ENCODE measurements at regions not wholly inside any gene's neighbourhood (a gene's known extent, or its start where the extent isn't known, plus 50 kb on each side); places are given as distances from the start of the nearest gene placed in this dataset.

DNA sequence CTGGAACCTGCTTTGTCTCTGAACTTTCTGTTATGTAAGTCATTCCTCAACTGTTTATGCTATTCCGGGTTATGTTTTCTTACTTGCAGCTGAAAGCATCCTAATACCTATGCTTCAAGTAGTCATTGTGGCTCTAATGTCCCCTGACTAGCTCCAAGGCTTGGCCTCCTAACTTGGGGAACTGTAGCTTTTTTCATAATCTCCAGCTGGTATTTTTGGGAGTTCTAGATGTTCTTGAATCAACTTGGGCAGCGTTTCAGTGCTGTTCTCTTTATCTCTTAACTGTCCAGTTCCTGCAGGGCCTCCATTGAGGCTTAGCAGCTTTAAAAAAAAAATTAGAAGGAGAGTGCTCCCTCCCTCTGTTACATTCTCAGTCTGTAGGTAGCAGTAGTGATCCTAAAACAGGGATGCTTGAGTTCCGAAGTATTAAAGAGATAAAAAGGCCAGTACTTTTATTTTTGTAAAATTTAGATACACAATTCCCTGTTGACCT is 100.0 kb upstream of the ACTBL2 start:
- no peaks in the 10 kb centered on the region for H3K27me3 ChIP-seq (replicated peaks; ENCODE audit: insufficient read depth)
- H3K4me1 ChIP-seq (replicated peaks), result no peaks in the 10 kb centered on the region
- WGBS, result 83% methylated on average over 3 of the region's 3 CpGs
- intact Hi-C loops (cut with DNase I), result no loop called here
- DNase-seq (ENCODE audit: low spot score), result no peak
- H3K27ac ChIP-seq, result no peak overlapping the region
- no peaks in the 10 kb centered on the region for H3K9me3 ChIP-seq
- H3K4me3 ChIP-seq, result no peak overlapping the region
- H3K36me3 ChIP-seq, result no peaks in the 10 kb centered on the region
- TF ChIP-seq POLR2AphosphoS5 (IDR thresholded peaks at IDR 0.05) (no peak), POLR2A (IDR thresholded peaks at IDR 0.05) (no peak)
- TF ChIP-seq, protein P1, sequence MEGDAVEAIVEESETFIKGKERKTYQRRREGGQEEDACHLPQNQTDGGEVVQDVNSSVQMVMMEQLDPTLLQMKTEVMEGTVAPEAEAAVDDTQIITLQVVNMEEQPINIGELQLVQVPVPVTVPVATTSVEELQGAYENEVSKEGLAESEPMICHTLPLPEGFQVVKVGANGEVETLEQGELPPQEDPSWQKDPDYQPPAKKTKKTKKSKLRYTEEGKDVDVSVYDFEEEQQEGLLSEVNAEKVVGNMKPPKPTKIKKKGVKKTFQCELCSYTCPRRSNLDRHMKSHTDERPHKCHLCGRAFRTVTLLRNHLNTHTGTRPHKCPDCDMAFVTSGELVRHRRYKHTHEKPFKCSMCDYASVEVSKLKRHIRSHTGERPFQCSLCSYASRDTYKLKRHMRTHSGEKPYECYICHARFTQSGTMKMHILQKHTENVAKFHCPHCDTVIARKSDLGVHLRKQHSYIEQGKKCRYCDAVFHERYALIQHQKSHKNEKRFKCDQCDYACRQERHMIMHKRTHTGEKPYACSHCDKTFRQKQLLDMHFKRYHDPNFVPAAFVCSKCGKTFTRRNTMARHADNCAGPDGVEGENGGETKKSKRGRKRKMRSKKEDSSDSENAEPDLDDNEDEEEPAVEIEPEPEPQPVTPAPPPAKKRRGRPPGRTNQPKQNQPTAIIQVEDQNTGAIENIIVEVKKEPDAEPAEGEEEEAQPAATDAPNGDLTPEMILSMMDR (IDR thresholded peaks at IDR 0.05), result no peak

DNA sequence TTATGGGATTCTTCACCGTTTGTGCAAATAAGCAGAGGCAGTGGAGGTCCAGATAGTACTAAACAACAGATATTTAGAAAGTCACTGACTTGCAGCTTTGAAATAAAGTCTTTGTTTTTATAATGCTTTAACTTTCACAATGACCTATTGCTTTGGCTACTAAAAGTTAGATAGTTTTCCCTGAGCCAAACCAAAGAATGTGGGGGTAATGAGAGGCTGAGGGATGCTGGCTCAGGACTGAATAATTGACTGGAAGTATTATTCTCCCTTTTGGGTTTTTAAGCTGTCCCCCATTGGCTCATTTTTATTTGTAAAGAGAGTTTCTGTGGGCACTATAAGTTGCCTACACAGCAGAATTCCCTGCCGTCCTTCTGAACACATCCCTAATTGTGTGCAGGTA is 99.2 kb upstream of the ACTBL2 start:
- H3K4me1 ChIP-seq (replicated peaks), result no peaks in the 10 kb centered on the region
- no peak overlapping the region for H3K27ac ChIP-seq
- no peaks in the 10 kb centered on the region for H3K27me3 ChIP-seq (replicated peaks; ENCODE audit: insufficient read depth)
- H3K9me3 ChIP-seq, result no peaks in the 10 kb centered on the region
- 79% methylated on average over 2 of the region's 2 CpGs for WGBS
- H3K36me3 ChIP-seq, result no peaks in the 10 kb centered on the region
- TF ChIP-seq POLR2AphosphoS5 (IDR thresholded peaks at IDR 0.05), result no peak
- TF ChIP-seq, protein P1 (IDR thresholded peaks at IDR 0.05), result no peak
- TF ChIP-seq POLR2A (IDR thresholded peaks at IDR 0.05), result no peak
- no peak overlapping the region for H3K4me3 ChIP-seq
- no peak for DNase-seq (ENCODE audit: low spot score)
- intact Hi-C loops (cut with DNase I), result no loop called here

DNA sequence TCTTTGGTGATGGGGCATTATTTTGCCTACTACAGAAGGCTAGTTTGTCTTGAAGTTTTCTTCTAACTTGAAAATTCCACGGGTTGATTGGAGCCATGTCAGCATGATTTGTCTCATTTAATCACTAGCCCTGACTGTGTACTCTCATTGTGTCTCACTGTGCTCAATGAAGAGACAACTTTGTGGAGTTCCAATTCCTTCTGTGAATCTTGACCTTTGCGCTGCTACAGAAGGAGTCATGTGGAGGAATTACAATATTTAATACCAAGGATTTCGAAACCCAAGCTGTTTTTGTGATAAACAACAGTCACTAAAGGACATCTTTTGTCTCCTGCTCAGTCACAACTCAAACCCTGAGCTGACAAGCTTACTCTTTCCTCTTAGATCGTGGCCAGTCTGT is 98.6 kb upstream of the ACTBL2 start:
- DNase-seq (ENCODE audit: low spot score), result no peak
- Histone ChIP-seq H3K36me3 (no peaks in the 10 kb centered on the region), H3K4me1 (replicated peaks) (no peaks in the 10 kb centered on the region), H3K9me3 (no peaks in the 10 kb centered on the region), H3K4me3 (no peak overlapping the region), H3K27ac (no peak overlapping the region), H3K27me3 (replicated peaks; ENCODE audit: insufficient read depth) (no peaks in the 10 kb centered on the region)
- intact Hi-C loops (cut with DNase I), result no loop called here
- WGBS, result 92% methylated on average over 4 of the region's 4 CpGs
- no peak for TF ChIP-seq POLR2A (IDR thresholded peaks at IDR 0.05)
- TF ChIP-seq, protein P1 (IDR thresholded peaks at IDR 0.05), result no peak
- TF ChIP-seq POLR2AphosphoS5 (IDR thresholded peaks at IDR 0.05), result no peak

DNA sequence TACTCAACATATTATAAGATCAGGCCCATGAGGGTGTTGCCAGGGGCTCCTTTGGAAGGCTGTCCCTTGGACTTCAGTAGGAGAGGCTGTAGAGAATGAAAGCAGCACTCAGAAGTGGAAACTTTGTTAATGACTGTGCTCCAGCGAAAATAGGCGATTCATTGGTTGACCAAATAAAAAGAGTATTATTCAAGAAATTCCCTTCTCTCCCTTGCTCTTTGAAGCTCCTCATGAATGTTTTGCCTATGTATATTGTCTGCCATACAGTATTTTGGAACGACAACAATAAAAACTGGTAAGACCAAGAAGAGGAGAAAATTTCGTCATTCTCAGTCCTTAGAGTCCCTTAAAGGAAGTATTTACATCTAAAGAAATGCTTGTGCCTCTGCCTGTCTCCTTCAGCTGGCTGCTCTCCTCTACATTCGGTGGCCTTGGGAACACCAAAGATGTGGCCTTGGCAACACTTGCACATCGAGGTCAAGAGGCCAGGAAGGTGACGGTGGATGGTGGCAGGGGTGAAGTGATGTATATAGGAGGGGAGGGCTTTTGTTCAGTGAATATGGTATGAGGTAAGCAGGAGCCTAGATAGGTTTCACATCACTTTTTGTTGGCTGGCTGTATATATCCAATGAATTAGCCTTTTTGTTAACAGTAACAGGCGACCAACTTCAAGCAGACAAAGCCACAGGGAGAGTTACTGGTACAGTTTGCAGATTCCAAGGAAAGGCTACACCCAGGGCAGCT is 95.0 kb upstream of the ACTBL2 start:
- 87% methylated on average over 8 of the region's 8 CpGs for WGBS
- TF ChIP-seq POLR2A (IDR thresholded peaks at IDR 0.05) (no peak), POLR2AphosphoS5 (IDR thresholded peaks at IDR 0.05) (no peak)
- TF ChIP-seq, protein P1 (IDR thresholded peaks at IDR 0.05), result no peak
- intact Hi-C loops (cut with DNase I), result no loop called here
- DNase-seq (ENCODE audit: low spot score), result no peak
- no peak overlapping the region for H3K4me3 ChIP-seq
- no peaks in the 10 kb centered on the region for H3K27me3 ChIP-seq (replicated peaks; ENCODE audit: insufficient read depth)
- no peak overlapping the region for H3K27ac ChIP-seq
- H3K9me3 ChIP-seq, result no peaks in the 10 kb centered on the region
- H3K36me3 ChIP-seq, result no peaks in the 10 kb centered on the region
- H3K4me1 ChIP-seq (replicated peaks), result no peaks in the 10 kb centered on the region

DNA sequence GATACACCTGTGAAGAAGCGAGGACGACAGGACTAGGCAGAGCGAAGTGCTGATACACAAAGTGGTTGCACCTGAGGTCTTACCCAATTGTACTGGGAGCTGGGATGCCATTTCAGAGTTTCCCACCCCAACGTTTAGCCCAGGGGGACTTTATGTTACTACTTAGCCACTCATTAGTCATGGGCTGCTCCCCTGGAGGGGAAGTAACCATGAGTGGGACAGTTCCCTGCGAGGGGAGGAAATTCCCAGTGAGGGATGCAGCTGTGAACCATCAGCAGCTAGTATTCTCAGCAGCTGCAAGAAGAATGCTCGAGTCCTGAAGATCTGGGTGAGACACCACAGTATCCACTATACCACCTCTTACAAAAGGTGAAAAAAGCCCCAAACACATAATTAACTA is 93.7 kb upstream of the ACTBL2 start:
- WGBS, result 85% methylated on average over 6 of the region's 6 CpGs
- TF ChIP-seq POLR2A (IDR thresholded peaks at IDR 0.05) (no peak), POLR2AphosphoS5 (IDR thresholded peaks at IDR 0.05) (no peak)
- TF ChIP-seq, protein P1 (IDR thresholded peaks at IDR 0.05), result no peak
- Histone ChIP-seq H3K4me3 (no peak overlapping the region), H3K4me1 (replicated peaks) (no peaks in the 10 kb centered on the region), H3K9me3 (no peaks in the 10 kb centered on the region), H3K36me3 (no peaks in the 10 kb centered on the region), H3K27me3 (replicated peaks; ENCODE audit: insufficient read depth) (no peaks in the 10 kb centered on the region), H3K27ac (no peak overlapping the region)
- no peak for DNase-seq (ENCODE audit: low spot score)
- intact Hi-C loops (cut with DNase I), result no loop called here
